Keratinocyte (primary cell): ENCODE measurements at regions not wholly inside any gene's neighbourhood (a gene's known extent, or its start where the extent isn't known, plus 50 kb on each side); places are given as distances from the start of the nearest gene placed in this dataset.

Experiments
- CTCF ChIP-seq, 3 experiments: IDR thresholded peaks in 1 of 3; conservative IDR thresholded peaks in 1 of 3; optimal IDR thresholded peaks in 1 of 3; 2 replicates in 2 of 3; 3 replicates in 1 of 3; pipeline versions ENCODE3 to v1.5.1; 2011; ENCODE audit warnings: low read length in 3 of 3, mild to moderate bottlenecking in 3 of 3, moderate library complexity in 2 of 3, control low read depth in 1 of 3, inconsistent platforms in 1 of 3; ENCODE audit not compliant: insufficient read depth in 2 of 3; ENCODE audit errors: extremely low read depth in 1 of 3
- EZH2 ChIP-seq: IDR thresholded peaks from one replicate; pipeline ENCODE4 v1.6.1; 2012; ENCODE audit warnings: inconsistent platforms, mild to moderate bottlenecking, low read length, moderate library complexity

- TF ChIP-seq CTCF (optimal IDR thresholded peaks at IDR 0.05 in 1 of 3, IDR thresholded peaks at IDR 0.05 in 1 of 3, conservative IDR thresholded peaks at IDR 0.05 in 1 of 3; ENCODE audit: extremely low read depth in 1 of 3, insufficient read depth in 2 of 3, low read length in 3 of 3) (no peak), EZH2 (no peak)
These were observed 253.1 kb downstream of the NFKBIZ start for GRCh38 chr3:102102394-102102793.
